ENCODE measurements at regions not wholly inside any gene's neighbourhood (a gene's known extent, or its start where the extent isn't known, plus 50 kb on each side); places are given as distances from the start of the nearest gene placed in this dataset.

GRCh38 chr6:60679175-60679574 lies 1606.8 kb downstream of the KHDRBS2 start:
- TF ChIP-seq CHD4 (IDR thresholded peaks at IDR 0.05; ENCODE audit: borderline replicate concordance) (no peak), CTCF (IDR thresholded peaks at IDR 0.05) (no peak), EP300 (IDR thresholded peaks at IDR 0.05) (no peak), PHF8 (IDR thresholded peaks at IDR 0.05; ENCODE audit: borderline replicate concordance, low read depth) (no peak), RCOR1 (IDR thresholded peaks at IDR 0.05; ENCODE audit: low read depth, low read length) (no peak), POLR2AphosphoS2 (conservative IDR thresholded peaks at IDR 0.05; ENCODE audit: low read length) (no peak), FOSB (CRISPR knock-in tag; IDR thresholded peaks at IDR 0.05) (no peak), POLR2A (IDR thresholded peaks at IDR 0.05; ENCODE audit: low read length) (no peak), MAX (IDR thresholded peaks at IDR 0.05) (no peak), NFE2L2 (conservative IDR thresholded peaks at IDR 0.05; ENCODE audit: low read length) (no peak), USF2 (IDR thresholded peaks at IDR 0.05) (no peak), NR3C1 (IDR thresholded peaks at IDR 0.05) (no peak), KDM5A (IDR thresholded peaks at IDR 0.05) (no peak)
